HG02571 (cell line): ENCODE measurements at regions not wholly inside any gene's neighbourhood (a gene's known extent, or its start where the extent isn't known, plus 50 kb on each side); places are given as distances from the start of the nearest gene placed in this dataset.

Experiments
- ATAC-seq: cut with Tn5 transposase; IDR thresholded peaks from one replicate; pipeline ENCODE4 v1.9.1; 2021; ENCODE audit warnings: mild to moderate bottlenecking, moderate library complexity; ENCODE audit not compliant: unreplicated experiment

GRCh38 chr1:60311838-60312237, 238.3 kb upstream of the C1orf87 start:
- ATAC-seq, result no peak

GRCh38 chr1:60299581-60299980, 226.0 kb upstream of the C1orf87 start:
- no peak for ATAC-seq

GRCh38 chr1:60298290-60298689, 224.7 kb upstream of the C1orf87 start:
- ATAC-seq, result no peak

DNA sequence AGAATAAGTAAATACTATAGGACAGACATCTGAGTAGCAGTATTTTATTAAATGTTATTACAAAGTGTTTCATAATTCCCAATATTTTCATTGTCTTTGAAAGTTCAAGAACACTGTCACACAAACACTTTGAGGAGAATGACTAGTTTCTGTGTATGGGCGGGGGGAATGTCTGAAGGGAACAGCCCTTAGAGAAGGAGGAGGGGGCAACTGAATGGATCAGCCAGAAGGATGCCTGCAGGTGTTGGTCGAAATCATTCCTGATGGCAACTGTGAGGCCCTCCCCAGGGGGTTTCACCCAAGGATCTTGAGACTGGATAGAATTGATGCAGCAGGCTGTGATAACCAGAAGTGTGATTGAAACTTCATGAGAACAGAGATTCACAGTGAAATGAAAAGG, 223.2 kb upstream of the C1orf87 start:
- no peak for ATAC-seq

DNA sequence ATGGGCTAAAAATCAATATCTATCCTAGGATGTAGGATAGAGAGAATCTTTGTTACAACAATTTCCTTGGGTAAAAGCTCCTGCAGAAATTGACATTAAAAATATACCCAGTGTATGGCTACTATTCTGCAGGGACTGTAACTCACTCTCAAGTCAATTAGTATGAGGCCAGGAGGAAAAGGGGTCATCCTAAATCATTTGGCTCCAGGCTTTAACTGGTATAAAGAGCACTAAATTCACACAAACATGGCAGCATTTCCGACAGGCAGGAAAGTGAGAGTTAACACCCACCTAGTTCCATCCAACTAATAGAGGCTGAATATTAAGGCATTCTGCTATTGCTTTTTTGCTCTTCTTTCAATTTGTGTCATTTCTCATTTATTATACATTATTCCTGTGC, 218.6 kb upstream of the C1orf87 start:
- ATAC-seq, result no peak

DNA sequence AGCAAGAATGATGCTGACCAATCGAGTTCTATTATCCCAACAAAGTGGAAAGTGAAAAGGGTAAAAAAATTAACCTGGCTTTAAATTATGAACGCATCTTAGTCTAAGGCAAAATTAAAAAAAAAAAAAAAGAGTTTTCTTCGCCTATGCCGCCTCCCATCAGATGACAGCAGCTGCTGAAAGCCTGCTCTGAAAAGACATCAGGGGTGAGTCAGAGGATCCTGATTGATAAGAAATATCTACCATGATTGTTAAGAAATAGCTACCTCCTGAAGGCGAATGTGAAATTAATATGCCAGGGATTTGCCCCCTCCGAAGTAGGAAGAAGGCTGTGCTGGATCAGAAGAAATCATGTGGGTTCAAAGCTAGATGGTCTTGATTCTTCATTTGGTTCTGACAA, 216.8 kb upstream of the C1orf87 start:
- no peak for ATAC-seq

DNA sequence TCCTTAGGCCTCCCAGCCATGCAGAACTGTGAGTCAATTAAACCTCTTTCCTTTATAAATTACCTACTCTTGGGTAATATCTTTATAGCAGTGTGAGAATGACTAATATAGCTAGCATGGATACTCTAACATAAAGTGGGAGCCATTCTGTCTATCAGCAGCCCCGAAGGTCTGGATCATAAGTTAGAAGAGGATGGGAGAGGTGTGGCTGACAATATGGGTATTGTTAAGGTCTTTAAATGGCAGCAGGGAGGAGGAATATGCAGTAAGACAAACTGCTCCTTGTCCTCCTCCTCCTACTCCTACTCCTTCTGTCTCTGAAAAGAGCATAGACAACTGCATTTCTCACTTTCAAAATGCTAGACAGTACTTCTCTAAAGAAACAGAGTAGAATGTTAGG, 214.0 kb upstream of the C1orf87 start:
- no peak for ATAC-seq

DNA sequence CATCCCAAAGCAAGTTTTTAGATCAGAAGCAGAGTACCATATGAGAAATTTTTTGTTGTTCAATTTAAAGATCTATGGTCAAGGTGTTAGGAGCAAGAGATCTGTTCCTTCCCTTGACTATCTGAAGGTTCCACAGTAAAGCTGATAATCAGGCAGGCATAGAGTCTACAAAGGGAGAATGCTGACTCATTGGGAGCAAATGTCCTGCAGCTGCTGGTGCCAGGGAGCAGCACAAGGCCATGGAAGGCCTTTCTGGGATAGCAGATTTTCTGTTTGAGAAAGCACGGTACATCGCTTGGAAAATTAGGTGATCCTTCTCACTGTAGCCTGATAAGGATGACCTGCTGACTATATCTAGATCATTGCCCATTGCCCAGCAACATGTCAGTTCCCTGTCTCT, 210.1 kb upstream of the C1orf87 start:
- no peak for ATAC-seq

DNA sequence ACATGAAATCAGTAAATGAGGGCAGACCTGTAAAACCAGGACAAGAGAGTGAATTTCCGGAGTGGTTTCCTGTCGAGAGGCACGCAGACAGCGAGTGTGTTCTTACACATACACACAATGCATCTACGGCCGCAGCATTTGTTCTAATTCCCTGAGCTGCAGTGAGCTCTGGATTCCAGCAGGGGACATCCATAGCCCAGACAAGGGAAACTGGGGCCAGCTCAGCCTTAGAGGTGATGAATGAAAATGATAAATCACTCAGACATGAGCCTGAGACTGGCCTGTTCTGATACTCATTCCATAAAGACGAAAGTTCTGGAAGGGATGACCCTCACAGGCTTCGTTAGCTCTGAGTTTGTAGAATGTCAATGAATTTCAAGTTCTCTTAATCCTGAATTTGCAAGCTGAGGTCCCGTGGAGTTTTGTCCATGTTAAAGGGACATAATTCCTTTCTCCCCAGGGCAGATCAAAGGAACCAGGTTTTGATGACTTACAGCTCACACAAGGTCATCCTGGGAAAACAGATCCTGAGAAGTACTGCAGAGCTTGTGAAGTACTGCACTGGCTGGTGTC, 207.9 kb upstream of the C1orf87 start:
- ATAC-seq, result no peak

GRCh38 chr1:60280819-60281218, 207.2 kb upstream of the C1orf87 start:
- no peak for ATAC-seq

GRCh38 chr1:60280256-60280655, 206.7 kb upstream of the C1orf87 start:
- no peak for ATAC-seq

- ATAC-seq, result no peak
These were observed 206.2 kb upstream of the C1orf87 start for GRCh38 chr1:60279798-60280197.

DNA sequence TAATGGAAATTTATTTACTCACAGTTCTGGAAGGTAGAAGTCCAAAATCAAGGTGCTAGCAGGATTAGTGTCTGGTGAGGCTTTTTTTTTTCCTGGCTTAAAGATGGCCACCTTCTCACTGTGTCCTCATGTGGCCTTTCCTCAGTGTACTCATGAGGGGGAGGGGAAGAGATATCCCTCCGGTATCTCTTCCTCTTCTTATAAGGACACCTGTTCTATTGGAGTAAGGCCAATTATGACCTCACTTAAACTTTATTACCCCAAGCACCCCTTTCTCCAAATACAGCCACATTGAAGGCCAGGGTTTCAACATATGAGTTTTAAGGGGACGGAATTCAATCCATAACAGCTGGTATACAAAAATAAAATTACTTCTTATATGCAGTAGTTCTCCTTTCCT, 203.7 kb upstream of the C1orf87 start:
- ATAC-seq, result no peak

DNA sequence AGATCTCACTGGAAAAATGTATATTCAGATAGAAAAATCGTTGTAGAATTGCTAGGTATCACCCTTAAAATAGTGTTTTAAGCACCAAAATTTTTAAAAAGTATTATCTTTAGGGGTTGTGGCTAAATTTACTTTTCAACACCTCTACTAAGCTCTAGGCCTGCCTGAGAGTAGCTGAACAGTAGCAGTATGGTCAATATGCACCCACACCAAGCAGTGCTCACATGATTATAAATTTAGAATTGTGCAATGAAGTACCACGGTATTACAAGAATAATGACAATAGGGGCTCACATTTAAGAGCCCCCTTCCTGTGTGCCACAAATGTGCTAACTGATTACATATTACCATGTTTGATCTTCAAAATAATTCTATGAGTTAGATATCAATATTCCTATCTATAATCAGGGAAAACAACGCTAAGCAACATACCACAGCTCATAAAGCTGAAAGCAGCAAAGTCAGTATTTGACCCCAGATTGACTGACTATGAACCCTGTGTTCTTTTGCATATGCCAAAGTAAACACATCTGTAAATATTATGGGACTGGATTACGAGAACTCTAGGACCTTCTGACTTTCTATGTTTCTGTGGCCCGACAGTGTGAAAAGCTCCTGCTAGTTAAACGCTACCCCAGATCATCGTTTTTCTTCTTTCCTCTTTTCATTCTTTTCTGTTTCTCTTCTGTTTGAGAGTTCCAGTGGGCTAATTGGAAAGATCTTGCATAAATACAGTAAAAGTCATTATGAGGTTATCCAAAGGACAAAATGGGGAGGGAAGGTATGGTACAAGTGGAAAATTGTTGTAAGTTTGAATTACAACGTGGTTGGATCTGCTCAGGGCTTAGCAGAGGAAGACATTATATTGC, 201.1 kb upstream of the C1orf87 start:
- ATAC-seq, result no peak

DNA sequence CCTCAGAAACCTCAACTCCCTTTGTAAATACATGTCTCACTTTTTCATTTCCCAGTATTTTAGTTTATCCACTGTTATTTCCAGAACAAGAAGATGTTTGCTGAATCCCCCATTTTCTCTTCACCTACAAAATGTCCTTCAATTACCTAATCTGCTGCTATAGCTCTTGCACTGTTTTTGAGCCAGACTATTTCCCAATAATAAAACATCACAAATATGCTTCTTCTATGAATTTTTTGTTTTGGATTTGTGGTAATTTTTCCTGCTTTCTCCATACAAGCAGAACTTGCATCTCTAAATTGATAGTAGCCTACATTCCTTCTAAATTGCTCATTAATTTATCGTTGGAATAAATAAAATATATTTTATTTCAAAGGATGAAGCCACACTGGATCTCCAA, 199.6 kb upstream of the C1orf87 start:
- no peak for ATAC-seq

GRCh38 chr1:60271041-60271440, 197.5 kb upstream of the C1orf87 start:
- ATAC-seq, result no peak

- ATAC-seq, result no peak
These were observed 194.9 kb upstream of the C1orf87 start for GRCh38 chr1:60268451-60268850.

DNA sequence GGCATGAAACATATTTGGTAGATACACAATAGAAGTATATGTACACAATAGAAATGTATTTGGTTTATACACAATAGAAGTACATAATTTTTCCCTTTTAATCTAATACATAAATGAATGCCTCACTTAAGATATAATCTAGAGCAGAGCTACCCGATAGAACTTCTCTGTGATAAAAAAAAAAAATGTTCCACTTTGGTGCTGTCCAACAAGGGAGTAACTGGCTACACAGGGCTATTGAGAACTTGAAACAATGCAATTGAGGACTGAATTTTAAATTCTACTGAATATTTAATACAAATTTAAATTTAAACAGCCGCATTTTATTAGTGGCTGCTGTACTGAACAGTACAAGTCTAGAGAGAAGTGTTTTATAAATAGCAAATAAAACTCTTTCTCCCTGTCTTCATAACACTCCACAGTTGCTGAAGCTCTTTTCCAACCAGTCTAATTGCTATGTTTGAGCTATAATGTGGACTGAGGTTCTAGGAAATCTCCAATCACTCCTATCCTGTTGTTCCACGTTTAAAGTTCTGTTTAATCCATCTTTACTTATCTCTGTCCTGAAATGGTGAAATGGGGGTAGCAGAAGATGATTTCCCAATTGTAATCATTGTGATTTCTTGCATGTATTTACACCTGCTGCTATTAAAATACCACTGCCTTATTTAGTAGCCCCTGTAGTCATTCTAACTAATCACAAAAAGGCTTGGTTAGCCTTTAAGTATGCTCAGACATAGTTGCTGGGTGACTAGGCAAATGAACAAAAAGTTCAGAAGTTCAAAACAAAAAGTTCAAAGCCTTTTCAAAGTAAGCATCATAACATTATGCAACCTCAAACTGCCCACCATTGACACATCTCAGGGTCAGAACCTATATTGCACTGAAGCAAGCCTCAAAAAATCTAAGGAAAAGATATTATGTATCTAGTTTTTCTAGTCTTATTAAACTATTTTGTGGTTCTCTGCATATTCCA, 192.3 kb upstream of the C1orf87 start:
- no peak for ATAC-seq

DNA sequence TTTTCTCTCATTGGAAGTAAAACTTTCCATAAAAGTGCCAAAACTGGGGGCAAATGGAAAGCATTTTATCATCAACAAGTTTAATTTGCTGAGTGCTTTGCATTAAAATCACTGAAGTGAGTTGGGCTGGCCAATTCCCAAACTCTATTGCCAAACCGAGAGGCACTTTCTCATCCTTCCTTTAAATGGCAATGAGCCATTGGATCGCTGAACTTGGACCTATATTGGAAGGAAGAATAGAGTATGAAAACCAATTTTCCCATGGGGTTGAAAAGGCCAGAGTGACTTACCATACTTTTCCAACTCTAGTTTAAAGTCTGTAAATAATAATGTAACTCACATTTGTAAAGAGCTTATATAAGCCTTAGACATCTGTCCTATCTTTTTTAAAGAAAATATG, 189.1 kb upstream of the C1orf87 start:
- no peak for ATAC-seq

DNA sequence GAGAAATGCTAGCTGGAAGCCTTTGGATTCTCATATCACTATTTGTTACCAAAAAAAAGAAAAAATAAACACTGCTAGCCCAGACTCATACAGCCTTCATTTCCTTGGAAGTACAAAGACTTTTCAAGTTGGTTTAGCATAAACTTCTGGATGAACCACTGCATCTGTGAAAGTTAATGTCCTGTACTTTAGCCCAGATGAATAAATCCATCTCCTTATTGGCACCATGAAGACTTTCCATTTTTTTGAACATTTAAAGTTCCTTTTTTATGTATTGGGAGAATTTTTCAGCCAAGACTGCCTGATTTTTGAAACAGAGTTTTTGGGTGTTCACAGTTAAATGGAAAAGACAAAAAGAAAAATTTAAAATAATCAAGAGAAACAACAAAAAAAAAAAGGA, 184.0 kb upstream of the C1orf87 start:
- no peak for ATAC-seq

GRCh38 chr1:60255565-60255964, 182.0 kb upstream of the C1orf87 start:
- no peak for ATAC-seq

- no peak for ATAC-seq
These were observed 177.9 kb upstream of the C1orf87 start for GRCh38 chr1:60251426-60251825.
